Left lung (tissue), 4 donors: ENCODE measurements at regions not wholly inside any gene's neighbourhood (a gene's known extent, or its start where the extent isn't known, plus 50 kb on each side); places are given as distances from the start of the nearest gene placed in this dataset.
A peak's percentile ranks its signal among the peaks of the same experiment; 100 is the strongest.

Source experiments
- ATAC-seq: fragments of 200-7000 bp; cut with Tn5 transposase; one replicate; pipeline ENCODE4 v1.9.1; 2020; ENCODE audit warnings: moderate library complexity
- DNase-seq, 4 donors: peaks; one replicate each; pipeline ENCODE4 v3.0.0-alpha.2; 2013 to 2020
- H3K27ac ChIP-seq, 2 donors: fragments of 200-600 bp; sonication (generic) in 1 of 2; one replicate each; pipeline versions ENCODE4 v1.5.0 to v1.8.0; 2020 to 2021
- H3K27me3 ChIP-seq, 2 donors: fragments of 200-600 bp; sonication (generic) in 1 of 2; one replicate each; pipeline versions ENCODE4 v1.5.0 to v1.8.0; 2020 to 2021
- H3K36me3 ChIP-seq, 2 donors: fragments of 200-600 bp; sonication (generic) in 1 of 2; one replicate each; pipeline versions ENCODE4 v1.5.0 to v1.8.0; 2020 to 2021
- H3K4me1 ChIP-seq, 2 donors: fragments of 200-600 bp; one replicate each; pipeline ENCODE4 v1.8.0; 2021
- H3K4me3 ChIP-seq, 2 donors: fragments of 200-600 bp; sonication (generic) in 1 of 2; one replicate each; pipeline versions ENCODE4 v1.5.0 to v1.8.0; 2020 to 2021; ENCODE audit warnings: mild to moderate bottlenecking in 1 of 2
- H3K9me3 ChIP-seq, 2 donors: fragments of 200-600 bp; sonication (generic) in 1 of 2; one replicate each; pipeline versions ENCODE4 v1.5.0 to v1.8.0; 2020 to 2021
- intact Hi-C, 2 donors: fragments of 100-400 bp; cut with DNase I; formaldehyde crosslinking; loops; one replicate each; pipeline versions ENCODE4 v1.11.2 to v1.14.2; 2022
- TF ChIP-seq, protein P1 (sequence below), 2 donors: fragments of 200-600 bp; sonication (generic) in 1 of 2; IDR thresholded peaks; one replicate each; pipeline versions ENCODE4 v1.5.0 to v1.8.0; 2021; ENCODE audit warnings: antibody characterized with exemption in 2 of 2
- donor health status: DM: no; HTN: yes; CAD: no.
- donor health status: DM: no; HTN: no; CAD: no.

- intact Hi-C loops, result no loop called here
- DNase-seq, result no peak
- H3K36me3 ChIP-seq, result no peaks in the 10 kb centered on the region
- no peaks in the 10 kb centered on the region for H3K4me1 ChIP-seq
- no peak for ATAC-seq
- H3K4me3 ChIP-seq, result no peak overlapping the region
- H3K27me3 ChIP-seq, result no peaks in the 10 kb centered on the region
- H3K9me3 ChIP-seq, result no peaks in the 10 kb centered on the region
- TF ChIP-seq, protein P1, sequence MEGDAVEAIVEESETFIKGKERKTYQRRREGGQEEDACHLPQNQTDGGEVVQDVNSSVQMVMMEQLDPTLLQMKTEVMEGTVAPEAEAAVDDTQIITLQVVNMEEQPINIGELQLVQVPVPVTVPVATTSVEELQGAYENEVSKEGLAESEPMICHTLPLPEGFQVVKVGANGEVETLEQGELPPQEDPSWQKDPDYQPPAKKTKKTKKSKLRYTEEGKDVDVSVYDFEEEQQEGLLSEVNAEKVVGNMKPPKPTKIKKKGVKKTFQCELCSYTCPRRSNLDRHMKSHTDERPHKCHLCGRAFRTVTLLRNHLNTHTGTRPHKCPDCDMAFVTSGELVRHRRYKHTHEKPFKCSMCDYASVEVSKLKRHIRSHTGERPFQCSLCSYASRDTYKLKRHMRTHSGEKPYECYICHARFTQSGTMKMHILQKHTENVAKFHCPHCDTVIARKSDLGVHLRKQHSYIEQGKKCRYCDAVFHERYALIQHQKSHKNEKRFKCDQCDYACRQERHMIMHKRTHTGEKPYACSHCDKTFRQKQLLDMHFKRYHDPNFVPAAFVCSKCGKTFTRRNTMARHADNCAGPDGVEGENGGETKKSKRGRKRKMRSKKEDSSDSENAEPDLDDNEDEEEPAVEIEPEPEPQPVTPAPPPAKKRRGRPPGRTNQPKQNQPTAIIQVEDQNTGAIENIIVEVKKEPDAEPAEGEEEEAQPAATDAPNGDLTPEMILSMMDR (IDR thresholded peaks at IDR 0.05), result no peak
- no peak overlapping the region for H3K27ac ChIP-seq
Measured at GRCh38 chr12:105977236-105977635, 161.5 kb downstream of the NUAK1 start.

- no peak overlapping the region for H3K4me3 ChIP-seq
- DNase-seq, result no peak
- H3K27me3 ChIP-seq, result no peaks in the 10 kb centered on the region
- peak; percentile 40 for ATAC-seq
- H3K27ac ChIP-seq, result no peak overlapping the region
- no peaks in the 10 kb centered on the region for H3K4me1 ChIP-seq
- H3K9me3 ChIP-seq, result no peaks in the 10 kb centered on the region
- TF ChIP-seq, protein P1 (IDR thresholded peaks at IDR 0.05), result no peak
- H3K36me3 ChIP-seq, result no peaks in the 10 kb centered on the region
- intact Hi-C loops, result no loop called here
Measured at GRCh38 chr12:105977652-105978051, 161.1 kb downstream of the NUAK1 start.

DNA sequence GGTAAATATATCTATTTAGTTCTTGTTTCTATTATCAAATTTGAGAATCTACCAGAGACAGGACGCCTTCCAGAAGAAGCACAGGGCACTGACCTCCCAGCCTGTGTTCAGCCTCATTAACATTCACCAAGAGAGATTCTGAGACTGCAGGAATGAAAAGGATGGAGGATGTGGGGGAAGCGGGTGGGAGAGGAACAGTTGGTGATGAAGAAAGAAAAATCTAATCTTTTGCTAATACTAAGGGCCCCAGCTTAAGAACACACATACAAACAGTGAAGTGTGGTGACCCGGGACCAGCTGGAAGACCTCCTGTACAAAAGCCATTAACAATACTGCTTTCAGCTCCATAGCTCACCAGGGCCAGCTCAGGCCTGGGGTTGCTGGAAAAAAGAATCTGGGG is 160.5 kb downstream of the NUAK1 start:
- Histone ChIP-seq H3K36me3 (no peaks in the 10 kb centered on the region), H3K4me1 (no peaks in the 10 kb centered on the region), H3K27me3 (no peaks in the 10 kb centered on the region), H3K9me3 (no peaks in the 10 kb centered on the region), H3K4me3 (no peak overlapping the region), H3K27ac (no peak overlapping the region)
- ATAC-seq (no peak), DNase-seq (no peak)
- TF ChIP-seq, protein P1 (IDR thresholded peaks at IDR 0.05), result no peak
- intact Hi-C loops, result no loop called here

DNA sequence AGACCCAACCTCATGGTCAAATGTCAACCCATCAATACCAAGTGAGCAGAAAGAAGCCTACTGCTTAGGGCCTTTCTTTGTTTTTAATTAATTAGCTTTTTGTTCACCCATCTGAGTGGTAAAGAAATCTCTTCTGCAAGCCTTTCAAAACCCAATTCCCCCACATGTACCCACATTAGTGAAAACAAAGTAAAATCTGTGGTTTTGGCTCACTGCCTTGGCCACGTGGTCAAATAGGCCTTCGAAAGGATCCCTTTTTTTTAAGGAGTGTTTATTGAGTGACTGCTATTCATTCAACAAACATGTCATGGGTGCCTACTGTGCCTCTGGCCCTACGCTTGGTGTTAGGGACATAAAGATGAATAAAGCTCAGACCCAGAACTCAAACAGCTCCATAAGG is 160.1 kb downstream of the NUAK1 start:
- DNase-seq (no peak), ATAC-seq (no peak)
- Histone ChIP-seq H3K27ac (no peak overlapping the region), H3K36me3 (no peaks in the 10 kb centered on the region), H3K9me3 (no peaks in the 10 kb centered on the region), H3K4me1 (no peaks in the 10 kb centered on the region), H3K4me3 (no peak overlapping the region), H3K27me3 (no peaks in the 10 kb centered on the region)
- TF ChIP-seq, protein P1 (IDR thresholded peaks at IDR 0.05), result no peak
- intact Hi-C loops, result no loop called here

DNA sequence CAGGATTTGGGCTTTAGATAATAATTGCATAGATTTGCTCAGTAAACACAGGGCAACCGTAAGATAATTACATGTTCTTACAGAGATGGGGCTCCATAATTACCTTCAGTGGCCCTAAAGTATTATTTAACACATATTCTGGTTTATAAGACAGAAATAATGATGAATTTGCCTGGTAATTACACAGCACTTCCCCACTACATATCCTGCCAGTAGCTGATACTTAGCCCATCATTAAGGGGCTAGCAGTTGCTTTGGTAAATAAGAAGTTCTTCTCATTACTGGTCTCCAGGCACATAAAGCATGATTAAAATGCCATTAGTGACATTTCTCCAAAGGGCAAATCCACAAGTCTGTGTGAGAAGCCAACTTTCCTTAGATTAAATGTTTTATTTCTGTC is 158.7 kb downstream of the NUAK1 start:
- no peak overlapping the region for H3K27ac ChIP-seq
- H3K36me3 ChIP-seq, result no peaks in the 10 kb centered on the region
- H3K4me1 ChIP-seq, result no peaks in the 10 kb centered on the region
- DNase-seq, result no peak
- intact Hi-C loops, result no loop called here
- H3K27me3 ChIP-seq, result no peaks in the 10 kb centered on the region
- TF ChIP-seq, protein P1 (IDR thresholded peaks at IDR 0.05), result no peak
- ATAC-seq, result no peak
- H3K4me3 ChIP-seq, result no peak overlapping the region
- H3K9me3 ChIP-seq, result no peaks in the 10 kb centered on the region
